Progenitor cell of endocrine pancreas (in vitro differentiated cells): ENCODE measurements at regions not wholly inside any gene's neighbourhood (a gene's known extent, or its start where the extent isn't known, plus 50 kb on each side); places are given as distances from the start of the nearest gene placed in this dataset.

ENCODE experiments used
- DNase-seq: peaks from one replicate; pipeline ENCODE4 v3.0.0; 2021; ENCODE audit warnings: low spot score; ENCODE audit not compliant: unreplicated experiment
- H3K27ac Mint-ChIP-seq: 2 replicates; pipeline ENCODE4 v1.8.0; 2021; ENCODE audit warnings: mild to moderate bottlenecking, moderate library complexity, mixed read lengths
- H3K27me3 Mint-ChIP-seq: 2 replicates; pipeline ENCODE4 v1.8.0; 2021; ENCODE audit warnings: mixed read lengths
- H3K36me3 Mint-ChIP-seq: 2 replicates; pipeline ENCODE4 v1.8.0; 2022; ENCODE audit warnings: mixed read lengths; ENCODE audit not compliant: insufficient read depth
- H3K4me1 Mint-ChIP-seq: 2 replicates; pipeline ENCODE4 v1.8.0; 2021; ENCODE audit warnings: low read depth, mixed read lengths
- H3K4me3 Mint-ChIP-seq: 2 replicates; pipeline ENCODE4 v1.8.0; 2021; ENCODE audit warnings: low read depth, mild to moderate bottlenecking, moderate library complexity, mixed read lengths
- H3K9me3 Mint-ChIP-seq: 2 replicates; pipeline ENCODE4 v1.8.0; 2021; ENCODE audit warnings: low read depth, mixed read lengths
- CTCF ChIP-seq: fragments of 200-600 bp; sonication (generic); IDR thresholded peaks from one replicate; pipeline ENCODE4 v1.5.0; 2021; ENCODE audit warnings: antibody characterized with exemption, mild to moderate bottlenecking; ENCODE audit not compliant: unreplicated experiment

- Mint-ChIP-seq H3K27ac (no peak overlapping the region), H3K4me3 (no peak overlapping the region)
- no peak for TF ChIP-seq CTCF
These were observed 300.8 kb downstream of the SDHAF3 start for GRCh38 chr7:97418312-97418711.

GRCh38 chr7:97419898-97420297 is 302.4 kb downstream of the SDHAF3 start:
- H3K4me3 Mint-ChIP-seq: no peak overlapping the region
- no peak for DNase-seq
- no peak for TF ChIP-seq CTCF
- H3K27ac Mint-ChIP-seq: no peak overlapping the region
- H3K36me3 Mint-ChIP-seq: no peaks in the 10 kb centered on the region
- peaks cover 10% of the 10 kb centered on the region for H3K9me3 Mint-ChIP-seq
- no peaks in the 10 kb centered on the region for H3K27me3 Mint-ChIP-seq
- H3K4me1 Mint-ChIP-seq: no peaks in the 10 kb centered on the region

More at GRCh38 chr7:97418312-97418711, 300.8 kb downstream of the SDHAF3 start:
- Mint-ChIP-seq H3K36me3 (no peaks in the 10 kb centered on the region), H3K9me3 (peaks cover 7% of the 10 kb centered on the region), H3K4me1 (no peaks in the 10 kb centered on the region), H3K27me3 (no peaks in the 10 kb centered on the region)
- no peak for DNase-seq

GRCh38 chr7:97421307-97421930 is 303.9 kb downstream of the SDHAF3 start:
- TF ChIP-seq CTCF: no peak
- H3K27ac Mint-ChIP-seq: no peak overlapping the region
- H3K36me3 Mint-ChIP-seq: no peaks in the 10 kb centered on the region
- H3K4me3 Mint-ChIP-seq: no peak overlapping the region
- H3K27me3 Mint-ChIP-seq: no peaks in the 10 kb centered on the region
- H3K4me1 Mint-ChIP-seq: no peaks in the 10 kb centered on the region
- DNase-seq: no peak
- peaks cover 10% of the 10 kb centered on the region for H3K9me3 Mint-ChIP-seq

GRCh38 chr7:97422046-97422445 is 304.5 kb downstream of the SDHAF3 start:
- TF ChIP-seq CTCF: no peak
- DNase-seq: no peak
- Mint-ChIP-seq H3K4me3 (no peak overlapping the region), H3K9me3 (peaks cover 10% of the 10 kb centered on the region), H3K36me3 (no peaks in the 10 kb centered on the region), H3K4me1 (no peaks in the 10 kb centered on the region), H3K27me3 (no peaks in the 10 kb centered on the region), H3K27ac (no peak overlapping the region)

- no peak for TF ChIP-seq CTCF
- Mint-ChIP-seq H3K36me3 (no peaks in the 10 kb centered on the region), H3K27me3 (no peaks in the 10 kb centered on the region), H3K27ac (no peak overlapping the region), H3K4me3 (no peak overlapping the region), H3K4me1 (no peaks in the 10 kb centered on the region), H3K9me3 (no peaks in the 10 kb centered on the region)
- DNase-seq: no peak
These were observed 301.9 kb upstream of the TAC1 start for GRCh38 chr7:97430006-97430405.
